ENCODE measurements at regions not wholly inside any gene's neighbourhood (a gene's known extent, or its start where the extent isn't known, plus 50 kb on each side); places are given as distances from the start of the nearest gene placed in this dataset.
"Not testable (repeated sequence)": the region's sequence is repeated elsewhere in the genome, so short reads cannot be mapped to it uniquely, and the experiment has no call there.

- H3K4me3 ChIP-seq (replicated peaks; ENCODE audit: low read depth, low read length): no peak overlapping the region
- no peaks in the 10 kb centered on the region for H3K27me3 ChIP-seq (replicated peaks; ENCODE audit: control insufficient read depth, insufficient read depth, low read length)
- TF ChIP-seq CTCF (IDR thresholded peaks at IDR 0.05; ENCODE audit: insufficient read depth, low read length, poor library complexity, severe bottlenecking): no peak
- DNase-seq (ENCODE audit: extremely low read depth, insufficient read length): no peak
- H3K36me3 ChIP-seq (ENCODE audit: control insufficient read depth, insufficient read depth, low read length): no peaks in the 10 kb centered on the region
These were observed 992.6 kb downstream of the PCDH9 start for GRCh38 chr13:66237411-66238062.

- Histone ChIP-seq H3K36me3 (ENCODE audit: control insufficient read depth, insufficient read depth, low read length) (no peaks in the 10 kb centered on the region), H3K27me3 (replicated peaks; ENCODE audit: control insufficient read depth, insufficient read depth, low read length) (no peaks in the 10 kb centered on the region), H3K4me3 (replicated peaks; ENCODE audit: low read depth, low read length) (no peak overlapping the region)
- DNase-seq (ENCODE audit: extremely low read depth, insufficient read length): no peak
- TF ChIP-seq CTCF (IDR thresholded peaks at IDR 0.05; ENCODE audit: insufficient read depth, low read length, poor library complexity, severe bottlenecking): no peak
These were observed 996.0 kb downstream of the PCDH9 start for GRCh38 chr13:66234159-66234558.

- not testable (repeated sequence) for DNase-seq (ENCODE audit: extremely low read depth, insufficient read length); H3K27me3 ChIP-seq (replicated peaks; ENCODE audit: control insufficient read depth, insufficient read depth, low read length); H3K4me3 ChIP-seq (replicated peaks; ENCODE audit: low read depth, low read length); H3K36me3 ChIP-seq (ENCODE audit: control insufficient read depth, insufficient read depth, low read length)
These were observed 998.2 kb downstream of the PCDH9 start for GRCh38 chr13:66231958-66232357.

- Histone ChIP-seq H3K36me3 (ENCODE audit: control insufficient read depth, insufficient read depth, low read length) (no peaks in the 10 kb centered on the region), H3K4me3 (replicated peaks; ENCODE audit: low read depth, low read length) (no peak overlapping the region), H3K27me3 (replicated peaks; ENCODE audit: control insufficient read depth, insufficient read depth, low read length) (no peaks in the 10 kb centered on the region)
- no peak for DNase-seq (ENCODE audit: extremely low read depth, insufficient read length)
- TF ChIP-seq CTCF (IDR thresholded peaks at IDR 0.05; ENCODE audit: insufficient read depth, low read length, poor library complexity, severe bottlenecking): no peak
These were observed 1005.1 kb downstream of the PCDH9 start for GRCh38 chr13:66225072-66225471.

GRCh38 chr13:66224663-66225062 lies 1005.5 kb downstream of the PCDH9 start:
- no peak for TF ChIP-seq CTCF (IDR thresholded peaks at IDR 0.05; ENCODE audit: insufficient read depth, low read length, poor library complexity, severe bottlenecking)
- Histone ChIP-seq H3K4me3 (replicated peaks; ENCODE audit: low read depth, low read length) (no peak overlapping the region), H3K27me3 (replicated peaks; ENCODE audit: control insufficient read depth, insufficient read depth, low read length) (no peaks in the 10 kb centered on the region), H3K36me3 (ENCODE audit: control insufficient read depth, insufficient read depth, low read length) (no peaks in the 10 kb centered on the region)
- DNase-seq (ENCODE audit: extremely low read depth, insufficient read length): no peak

GRCh38 chr13:66222926-66223325 lies 1007.2 kb downstream of the PCDH9 start:
- H3K36me3 ChIP-seq (ENCODE audit: control insufficient read depth, insufficient read depth, low read length): no peaks in the 10 kb centered on the region
- TF ChIP-seq CTCF (IDR thresholded peaks at IDR 0.05; ENCODE audit: insufficient read depth, low read length, poor library complexity, severe bottlenecking): no peak
- no peak overlapping the region for H3K4me3 ChIP-seq (replicated peaks; ENCODE audit: low read depth, low read length)
- H3K27me3 ChIP-seq (replicated peaks; ENCODE audit: control insufficient read depth, insufficient read depth, low read length): no peaks in the 10 kb centered on the region
- DNase-seq (ENCODE audit: extremely low read depth, insufficient read length): no peak
